Kidney capillary endothelial cell (primary cell): ENCODE measurements at regions not wholly inside any gene's neighbourhood (a gene's known extent, or its start where the extent isn't known, plus 50 kb on each side); places are given as distances from the start of the nearest gene placed in this dataset.

ENCODE experiments used
- DNase-seq: peaks from one replicate; pipeline ENCODE4 v3.0.0-alpha.2; 2018; ENCODE audit warnings: low spot score

DNA sequence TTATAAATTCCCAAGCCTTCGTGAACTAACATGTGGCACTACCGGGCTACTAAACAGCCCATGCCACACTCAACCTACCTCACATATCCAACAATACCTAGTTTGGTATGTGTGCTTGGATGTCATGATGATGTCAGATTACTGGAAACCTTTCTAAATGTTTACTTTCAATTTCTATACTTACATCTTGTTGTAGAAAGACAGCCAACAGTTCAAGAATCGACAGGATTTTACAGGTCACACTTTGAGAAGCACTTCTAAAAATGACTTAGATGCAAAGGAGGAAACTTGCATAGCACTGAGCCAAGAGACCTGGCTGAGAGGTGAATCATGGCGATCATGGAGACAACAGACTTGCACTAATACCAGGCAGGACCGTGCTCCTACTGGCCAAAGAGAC is 209.9 kb downstream of the COL4A1 start:
- no peak for DNase-seq

DNA sequence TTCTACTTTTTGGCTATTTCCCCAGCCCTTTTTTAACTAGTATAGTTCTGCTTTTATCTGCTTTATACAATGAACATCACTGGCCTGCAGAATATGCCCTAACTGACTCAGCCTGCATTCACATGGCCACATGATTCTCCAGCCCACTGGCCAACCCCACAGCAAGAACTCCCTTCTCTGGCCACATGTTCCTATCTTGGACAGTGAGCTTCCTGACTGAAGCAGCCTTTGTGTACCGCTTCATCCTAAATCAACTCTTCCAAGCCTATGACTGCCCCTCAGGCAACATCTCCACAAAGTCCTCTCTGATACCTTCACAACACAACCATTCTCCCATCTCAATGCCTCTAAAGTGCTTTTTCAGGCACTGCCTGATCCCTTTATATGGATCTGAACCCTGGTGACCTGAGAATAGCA is 214.1 kb downstream of the COL4A1 start:
- no peak for DNase-seq

DNA sequence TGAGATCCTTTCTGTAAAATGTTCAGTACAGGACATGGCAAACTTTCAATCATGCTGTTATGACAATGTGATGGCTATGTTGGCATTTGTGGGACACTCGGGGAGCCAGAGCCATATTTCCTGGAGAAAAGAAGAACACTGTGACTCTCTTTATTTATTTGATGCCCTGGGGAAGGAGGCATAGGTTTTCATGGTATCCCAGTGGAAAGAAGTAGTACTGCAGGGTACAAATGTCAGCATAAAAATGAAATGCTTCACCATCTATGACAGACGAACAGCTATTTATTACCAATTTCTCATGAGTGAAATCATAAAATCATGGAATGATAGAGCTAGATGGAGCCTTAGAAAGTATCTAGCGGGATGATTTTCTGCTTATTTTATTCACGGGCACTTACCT is 217.1 kb downstream of the COL4A1 start:
- DNase-seq = no peak

DNA sequence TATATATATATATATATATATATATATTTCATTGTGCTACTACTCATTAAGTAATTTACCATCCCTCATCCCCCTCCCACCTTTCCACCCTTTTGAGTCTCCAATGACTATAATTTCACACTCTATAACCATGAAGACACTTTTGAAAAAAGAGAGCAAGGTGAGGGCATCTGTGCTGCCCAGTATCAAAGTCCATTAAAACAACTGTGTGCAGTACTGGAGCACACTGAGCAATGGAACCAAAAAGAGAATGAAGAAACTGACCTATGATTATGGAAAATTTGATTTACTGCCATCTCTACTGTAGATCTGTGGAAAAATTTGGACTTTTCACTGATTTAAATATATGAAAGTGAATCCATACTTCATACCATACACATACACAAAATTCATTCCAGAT is 217.9 kb downstream of the COL4A1 start:
- no peak for DNase-seq

DNA sequence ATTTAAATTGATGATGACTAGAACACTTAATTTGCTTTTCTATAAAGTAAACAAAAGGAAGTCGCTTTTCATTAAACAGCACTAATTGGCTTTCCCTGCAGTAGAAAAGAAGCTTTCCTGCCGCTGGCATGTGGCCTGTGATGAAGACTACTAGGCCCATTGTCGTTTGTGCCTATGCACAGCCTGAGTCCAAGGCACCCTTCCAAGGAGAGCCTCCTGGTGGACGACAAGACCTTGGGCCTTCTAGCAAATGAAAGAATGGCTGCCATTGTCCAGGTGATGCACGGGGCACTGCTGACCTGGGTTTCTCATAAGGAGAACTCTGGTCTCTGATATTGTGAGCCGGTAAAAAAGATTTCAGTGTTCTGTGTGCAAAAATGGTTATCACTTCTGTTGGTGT is 233.0 kb downstream of the COL4A1 start:
- no peak for DNase-seq

DNA sequence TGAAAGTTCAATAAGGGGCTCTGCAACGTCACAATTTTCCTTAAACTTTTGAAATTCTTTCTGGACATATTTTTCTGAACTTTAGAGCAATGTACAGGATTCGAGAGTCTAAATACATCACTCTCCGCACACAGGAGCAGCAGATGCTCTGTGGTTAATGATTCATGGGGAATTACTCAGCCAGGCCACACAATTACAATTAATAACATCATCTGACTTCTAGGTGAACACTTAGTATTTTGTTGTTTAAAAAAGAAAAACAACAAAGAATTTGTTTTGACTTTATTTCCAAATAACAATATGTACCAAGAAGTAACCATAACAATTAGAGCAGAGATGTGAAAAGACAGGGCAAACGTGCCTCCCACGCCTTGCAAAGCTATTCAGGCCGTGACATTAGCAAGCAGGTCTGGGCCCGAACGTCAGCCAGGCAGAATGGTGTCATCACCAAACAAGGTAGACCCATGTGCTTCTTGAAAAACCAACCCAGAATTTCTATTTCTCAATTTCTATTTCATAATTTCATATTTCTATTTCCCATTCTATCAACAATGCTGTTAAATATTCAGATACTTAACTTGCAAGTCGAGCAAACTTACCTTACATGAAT is 236.3 kb downstream of the COL4A1 start:
- DNase-seq = no peak

DNA sequence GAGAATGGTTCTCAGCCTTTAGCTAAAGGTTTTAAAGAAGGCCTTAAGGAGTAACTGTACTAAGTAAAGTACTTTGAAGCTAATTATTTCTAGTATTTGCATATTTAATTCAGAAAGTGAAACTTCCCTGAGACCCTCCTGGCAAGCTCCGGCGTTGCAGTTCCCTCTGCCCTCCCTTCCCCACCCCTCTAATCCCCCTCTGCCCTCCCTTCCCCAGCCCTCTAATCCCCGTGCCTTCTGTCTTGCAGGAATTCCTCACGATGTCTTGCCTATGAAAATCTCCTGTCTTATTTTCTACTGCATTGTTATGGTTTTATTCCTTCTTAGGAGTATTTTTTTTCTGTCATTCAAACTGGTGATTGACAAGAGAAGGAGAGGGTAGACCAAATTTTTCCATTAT is 236.9 kb downstream of the COL4A1 start:
- DNase-seq = no peak

DNA sequence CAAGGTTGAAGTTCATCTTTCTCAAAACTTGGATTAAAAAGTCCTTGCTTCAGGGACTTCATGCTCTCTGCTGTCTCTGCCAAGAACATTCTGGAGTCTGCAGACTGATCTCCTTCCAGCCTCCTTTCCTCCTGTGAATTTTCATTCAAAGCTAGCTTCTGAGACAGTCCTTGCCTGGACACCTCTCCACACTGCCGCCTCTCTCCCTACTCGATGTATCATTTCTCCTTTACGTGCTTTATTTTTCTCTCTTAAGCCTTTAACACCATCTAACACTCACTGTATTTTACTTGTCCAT is 238.8 kb downstream of the COL4A1 start:
- no peak for DNase-seq

DNA sequence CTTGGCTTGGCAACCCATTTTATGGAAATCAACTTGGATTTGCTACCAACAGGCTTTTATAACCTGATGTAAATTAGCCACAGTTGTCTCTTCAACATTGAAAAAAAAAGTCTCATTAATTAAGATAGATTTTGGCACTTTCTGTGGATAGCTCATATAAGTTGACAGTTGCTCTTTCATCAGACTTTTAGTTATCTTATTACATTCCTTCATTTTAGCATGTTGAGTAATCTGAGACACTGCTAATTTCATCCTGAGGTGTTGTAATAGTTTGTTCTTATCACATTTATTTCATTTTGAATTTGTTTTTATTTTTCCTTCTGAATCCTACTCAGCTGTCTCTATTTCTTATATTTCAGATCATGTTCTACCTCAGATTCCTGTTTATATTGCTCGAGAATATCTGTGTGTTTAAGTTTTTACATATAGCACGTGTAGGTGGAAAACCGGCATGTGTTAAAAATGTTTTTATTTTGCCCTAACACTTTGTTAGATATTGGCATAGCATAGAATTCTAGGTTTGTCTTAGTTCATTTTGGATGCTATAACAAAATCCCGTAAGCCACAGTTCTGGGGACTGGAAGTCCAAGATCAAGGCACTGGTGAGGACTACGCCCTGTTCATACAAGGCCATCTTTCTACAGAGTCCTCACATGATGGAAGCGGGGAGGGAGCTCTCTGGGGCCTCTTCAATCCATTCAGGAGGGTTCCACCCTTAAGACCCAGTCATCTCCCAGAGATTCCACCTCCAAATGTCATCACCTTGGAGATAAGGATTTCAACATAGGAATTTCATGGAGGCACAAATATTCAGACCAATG is 239.4 kb downstream of the COL4A1 start:
- no peak for DNase-seq

DNA sequence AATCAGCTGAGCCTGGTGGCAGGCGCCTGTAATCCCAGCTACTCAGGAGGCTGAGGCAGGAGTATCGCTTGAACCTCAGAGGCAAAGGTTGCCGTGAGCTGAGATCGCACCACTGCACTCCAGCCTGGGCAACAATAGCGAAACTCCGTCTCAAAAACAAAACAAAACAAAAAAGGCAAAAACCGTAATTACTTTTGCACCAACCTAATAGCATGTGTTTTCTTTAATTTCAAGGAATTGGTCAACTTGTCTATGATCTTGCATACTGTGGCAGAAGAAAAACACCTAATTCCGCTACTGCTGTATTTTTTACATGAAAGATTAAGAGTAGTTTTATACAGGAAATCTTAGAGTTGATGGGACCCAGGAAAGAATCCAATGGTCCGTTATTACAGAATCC is 241.2 kb downstream of the COL4A1 start:
- no peak for DNase-seq

DNA sequence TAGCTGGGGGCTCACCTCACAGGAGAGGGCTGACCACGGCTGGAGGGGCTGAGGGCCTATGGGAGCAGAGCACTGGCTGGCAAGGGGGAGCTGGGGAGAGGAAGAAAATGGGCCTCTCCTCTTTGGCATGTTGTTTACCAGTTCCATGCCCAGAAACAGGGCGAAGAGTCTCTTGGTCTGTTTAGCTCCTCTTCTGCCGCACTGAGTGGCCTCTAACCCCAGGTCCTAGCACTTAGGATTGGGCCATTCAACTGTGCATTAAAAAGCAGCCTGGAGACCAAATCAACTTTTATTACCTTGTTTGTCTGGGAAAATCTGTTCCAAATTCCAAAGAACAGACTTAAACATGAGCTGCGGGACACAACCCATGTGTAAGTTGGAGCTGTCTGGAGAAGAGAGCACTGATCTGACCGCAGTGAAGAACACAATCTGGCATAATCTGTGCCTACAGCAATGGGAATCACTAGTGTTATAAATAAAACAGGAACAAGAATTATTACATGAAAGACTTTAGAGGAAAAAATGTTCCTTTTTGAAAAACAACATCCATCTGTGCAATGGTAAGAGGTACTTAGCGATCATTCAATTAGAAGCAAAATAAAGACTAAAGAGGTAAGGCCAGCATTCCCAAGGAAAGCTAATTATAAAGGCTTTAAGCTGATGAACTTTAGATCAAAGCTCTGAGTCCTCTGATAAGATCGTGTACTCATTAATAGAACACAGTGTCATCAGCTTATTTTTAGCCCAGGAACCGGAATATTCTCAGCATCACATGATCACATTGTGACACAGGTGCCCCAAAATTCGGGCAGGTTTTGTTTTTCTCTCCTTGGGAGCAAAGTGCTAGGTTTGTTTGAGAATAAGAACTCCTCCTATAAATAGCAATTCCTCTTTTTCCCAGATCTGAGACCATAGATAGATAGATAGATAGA is 243.2 kb downstream of the COL4A1 start:
- DNase-seq = no peak

DNA sequence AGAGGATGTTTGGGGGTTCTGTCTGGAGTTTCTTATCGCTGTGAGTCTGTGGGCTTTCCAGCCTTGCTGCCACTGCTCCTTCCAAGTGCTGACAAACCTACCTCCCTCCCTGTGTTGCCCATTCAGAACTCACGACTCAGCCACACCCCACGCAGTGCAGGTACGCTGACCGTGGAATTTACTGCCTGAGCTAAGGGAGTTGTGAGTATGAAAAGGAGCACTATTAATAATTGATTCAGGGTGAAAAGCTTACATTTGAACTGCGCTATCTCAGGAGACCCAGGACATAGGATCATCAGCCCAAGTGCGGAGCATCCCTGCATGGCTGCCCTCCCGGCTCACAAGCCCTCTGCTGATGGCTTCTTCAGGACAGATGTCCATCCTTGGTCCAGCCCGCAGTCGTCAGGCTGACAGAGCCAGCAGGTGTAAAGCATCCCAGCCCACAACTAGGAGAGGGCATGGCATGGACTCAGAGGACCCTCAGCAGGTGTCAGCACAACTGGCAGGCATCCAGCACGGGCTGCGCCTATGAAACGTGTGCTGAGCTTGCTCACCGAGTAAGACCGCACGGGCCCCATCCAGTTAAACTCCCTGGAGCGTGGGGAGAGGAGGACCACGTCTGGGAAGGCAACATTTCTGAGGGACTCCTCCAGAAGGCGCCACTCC is 244.0 kb downstream of the COL4A1 start:
- DNase-seq = no peak

DNA sequence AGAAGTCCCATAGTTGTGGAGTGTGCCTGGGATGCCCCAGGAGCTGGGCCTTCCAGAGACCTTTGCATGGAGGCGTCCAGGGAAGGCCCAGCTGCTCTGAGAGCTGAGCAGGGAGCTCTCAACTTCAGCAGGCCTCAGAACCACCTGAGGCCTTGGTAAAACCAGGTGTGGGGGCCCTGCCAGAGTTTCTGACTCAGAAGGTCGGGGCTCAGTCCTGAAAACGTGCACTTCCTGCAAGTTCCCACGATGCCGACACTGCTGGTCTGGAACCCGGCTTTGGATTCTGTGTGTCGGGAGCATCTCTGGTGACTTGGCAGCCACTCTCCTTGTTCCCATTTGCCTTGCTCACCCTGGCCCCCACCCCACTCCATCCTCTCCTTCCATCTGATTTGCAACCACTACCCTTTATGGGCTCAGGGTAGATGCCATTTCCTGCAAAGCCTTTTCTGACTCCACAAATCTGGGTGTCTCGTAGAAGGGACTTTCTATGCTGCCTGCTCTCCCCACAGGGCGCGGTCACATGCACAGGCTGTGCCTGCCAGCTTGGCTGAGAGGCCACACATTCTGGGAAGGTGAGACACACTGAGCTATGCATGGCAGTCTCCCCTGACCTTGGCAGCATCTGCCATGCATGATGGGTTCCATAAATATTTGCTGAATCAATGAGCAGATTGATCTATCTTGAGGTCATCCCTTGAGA is 244.7 kb downstream of the COL4A1 start:
- no peak for DNase-seq

DNA sequence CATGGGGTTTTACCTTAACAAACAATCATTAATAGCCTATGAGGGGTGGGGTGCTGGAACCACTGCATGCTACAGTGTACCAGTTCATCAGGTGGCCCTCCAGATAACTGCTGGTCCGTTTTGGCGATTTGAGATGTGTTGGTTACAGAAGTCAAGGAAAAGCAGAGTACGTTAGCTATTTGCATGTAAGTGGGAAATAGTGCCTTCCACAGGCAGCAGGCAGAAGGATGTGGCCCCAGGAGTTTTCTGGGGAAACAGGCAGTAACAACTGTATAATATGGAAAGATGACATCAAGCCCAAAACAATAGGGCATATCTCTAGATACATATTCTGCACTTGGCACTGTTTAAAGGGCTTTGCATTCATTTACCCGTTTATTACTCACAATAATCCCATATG is 245.7 kb downstream of the COL4A1 start:
- DNase-seq = no peak

DNA sequence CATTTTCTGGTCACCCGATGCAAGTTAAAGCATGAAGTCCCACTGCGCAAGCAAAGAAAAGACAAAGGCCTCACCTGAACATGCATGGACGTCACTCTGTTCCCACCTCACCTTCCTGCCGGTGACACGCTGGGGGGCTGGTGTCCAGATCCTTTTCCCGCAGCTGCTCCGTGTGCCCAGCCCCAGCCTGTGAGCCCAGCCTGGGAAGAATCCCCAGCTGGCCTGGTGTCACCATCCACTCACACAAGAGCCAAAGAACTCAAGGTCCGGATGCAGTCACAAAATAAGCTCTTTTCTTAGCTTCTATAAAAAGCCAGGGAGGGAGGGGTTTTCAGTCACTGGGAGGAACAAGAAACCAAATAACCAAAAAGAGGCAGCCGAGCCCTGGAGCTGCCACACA is 249.9 kb downstream of the COL4A1 start:
- DNase-seq = no peak

DNA sequence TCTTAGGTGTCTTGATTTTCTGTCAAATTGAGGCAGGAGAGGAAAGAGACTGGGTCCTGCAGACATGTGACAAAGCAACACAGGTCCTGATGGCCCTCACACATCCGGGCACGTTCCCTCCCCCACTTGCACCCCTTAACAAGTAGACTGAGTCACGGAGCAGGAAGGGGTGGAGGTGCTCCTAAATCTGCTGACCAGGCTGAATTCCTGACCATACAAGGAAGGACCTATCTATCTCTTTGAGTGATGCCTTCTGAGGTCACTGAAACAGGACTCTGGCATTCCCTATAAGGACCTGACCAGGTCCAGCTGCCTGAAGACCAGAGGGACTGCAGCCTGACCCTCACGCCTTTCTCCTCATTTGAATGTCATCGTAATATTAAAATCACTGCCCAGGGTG is 250.3 kb downstream of the COL4A1 start:
- DNase-seq = no peak

DNA sequence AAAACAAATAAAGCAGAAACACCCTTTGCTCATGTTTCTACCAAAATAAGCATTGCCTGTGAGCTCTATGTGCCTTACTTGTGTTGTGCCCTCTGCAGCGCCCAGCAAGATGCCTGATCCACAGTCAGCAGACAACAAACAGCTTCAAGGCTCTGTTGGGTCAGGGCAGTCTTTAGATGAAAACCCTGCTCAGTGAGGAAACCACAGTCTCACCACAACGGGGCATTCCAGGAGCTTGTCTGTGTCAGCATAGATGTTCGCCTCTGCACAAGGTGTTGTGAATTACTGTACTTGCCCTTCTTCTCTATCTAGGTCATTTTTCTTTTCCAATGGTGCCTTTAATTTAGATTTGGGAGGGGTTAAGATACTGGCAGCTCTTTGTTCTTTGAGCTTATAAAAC is 251.9 kb downstream of the COL4A1 start:
- DNase-seq = no peak

DNA sequence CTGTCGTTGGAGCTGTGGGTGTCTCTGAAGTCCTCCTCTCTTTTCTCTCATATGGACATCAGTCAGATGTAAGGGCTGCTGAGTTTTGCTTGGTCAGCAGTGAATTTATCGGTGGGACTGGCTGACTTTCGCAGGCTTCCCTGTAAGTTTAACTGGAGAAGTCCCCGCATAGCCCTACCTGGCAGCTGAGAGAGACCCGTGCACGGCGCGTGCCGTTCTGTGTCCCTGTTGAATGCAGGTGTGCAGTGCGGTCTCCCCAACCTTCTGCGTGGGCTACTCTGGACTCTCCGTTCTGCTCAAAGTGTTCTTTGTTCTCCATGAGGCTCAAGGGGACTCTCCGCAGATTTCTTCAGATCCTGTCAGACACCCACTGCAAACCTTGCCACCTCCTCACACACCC is 252.9 kb downstream of the COL4A1 start:
- no peak for DNase-seq

DNA sequence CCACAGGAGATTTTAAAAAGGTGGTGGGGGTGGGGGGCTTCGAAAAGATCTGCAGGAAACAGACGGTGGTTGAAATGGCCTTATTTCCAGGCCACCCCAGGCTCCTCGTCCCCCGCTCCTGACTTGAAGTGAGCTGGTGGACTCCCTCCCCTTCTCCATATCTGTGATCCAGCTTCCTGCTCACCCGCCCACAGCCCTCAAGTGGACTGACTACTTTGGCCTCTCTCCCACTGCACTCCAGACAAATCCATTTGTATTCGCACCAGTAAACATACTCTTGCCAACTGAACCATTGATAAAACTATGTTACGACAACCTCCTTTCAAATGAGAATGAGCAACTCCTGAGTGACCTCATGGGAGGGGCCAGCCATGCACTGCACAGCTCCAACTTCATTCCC is 259.5 kb downstream of the COL4A1 start:
- DNase-seq = no peak

DNA sequence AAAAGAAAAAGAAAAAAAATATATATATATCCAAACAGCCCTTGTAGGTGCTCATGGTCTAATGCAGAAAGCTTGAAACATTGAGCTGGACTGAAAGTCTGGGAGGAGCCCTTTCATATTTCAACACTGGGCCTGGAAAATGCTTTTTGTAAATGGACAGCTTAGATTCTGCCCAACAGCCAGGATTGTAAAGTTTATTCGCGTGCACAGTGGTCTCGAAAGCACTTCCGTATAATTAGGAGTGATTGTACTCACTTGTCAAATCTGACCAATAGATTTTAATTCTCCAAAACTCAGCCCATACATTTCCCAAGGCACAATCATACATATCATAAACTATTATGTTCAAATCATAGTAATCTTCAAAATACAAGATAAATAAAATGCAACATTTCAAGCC is 260.1 kb downstream of the COL4A1 start:
- no peak for DNase-seq

DNA sequence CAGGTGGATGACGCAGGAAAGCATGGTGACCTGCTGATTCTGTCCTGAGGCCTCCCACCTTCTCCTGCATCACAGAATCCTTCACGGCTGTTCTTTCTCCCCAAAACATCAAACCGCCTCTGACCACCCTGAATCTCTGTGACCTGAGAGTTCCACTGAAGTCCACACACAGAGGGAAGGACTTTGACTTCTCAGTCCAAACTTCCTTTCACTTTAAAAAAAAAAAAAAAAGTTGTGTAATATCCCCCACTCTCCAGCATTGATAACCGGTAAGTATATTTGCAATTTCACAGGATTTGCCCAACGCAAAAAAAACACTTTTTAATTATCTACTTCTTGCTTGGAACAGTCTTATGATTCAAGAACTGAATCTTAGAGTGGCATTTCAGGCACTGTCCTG is 259.5 kb upstream of the IRS2 start:
- no peak for DNase-seq

DNA sequence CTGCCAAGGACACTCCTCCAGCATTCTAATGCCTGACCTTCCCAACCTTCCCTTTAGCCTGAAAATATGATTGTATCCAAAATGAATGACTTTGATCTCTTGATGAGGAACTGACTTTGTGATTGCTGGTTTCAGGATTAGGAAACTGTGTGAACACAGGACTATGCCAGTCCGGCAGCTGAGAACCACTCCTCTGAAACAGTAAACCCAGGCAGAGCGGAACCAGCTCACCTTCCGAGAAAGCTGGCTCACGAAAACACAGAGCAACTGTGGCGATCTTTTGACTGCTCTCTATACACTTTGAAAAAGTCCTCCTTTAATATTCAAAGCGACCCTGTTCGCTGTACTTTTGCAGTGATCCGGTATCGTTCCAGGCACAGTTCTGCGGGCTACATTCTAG is 258.8 kb upstream of the IRS2 start:
- DNase-seq = no peak
